GM12873 (cell line): ENCODE measurements at regions not wholly inside any gene's neighbourhood (a gene's known extent, or its start where the extent isn't known, plus 50 kb on each side); places are given as distances from the start of the nearest gene placed in this dataset.

ENCODE experiments used
- CTCF ChIP-seq: IDR thresholded peaks from 2 replicates; pipeline ENCODE4 v1.5.1; 2012; ENCODE audit warnings: low read depth, mild to moderate bottlenecking, moderate library complexity, low read length, control low read depth; ENCODE audit not compliant: insufficient read depth; ENCODE audit errors: missing control alignments

GRCh38 chr3:34075975-34076374, 277.5 kb downstream of the PDCD6IP start:
- no peak for TF ChIP-seq CTCF

DNA sequence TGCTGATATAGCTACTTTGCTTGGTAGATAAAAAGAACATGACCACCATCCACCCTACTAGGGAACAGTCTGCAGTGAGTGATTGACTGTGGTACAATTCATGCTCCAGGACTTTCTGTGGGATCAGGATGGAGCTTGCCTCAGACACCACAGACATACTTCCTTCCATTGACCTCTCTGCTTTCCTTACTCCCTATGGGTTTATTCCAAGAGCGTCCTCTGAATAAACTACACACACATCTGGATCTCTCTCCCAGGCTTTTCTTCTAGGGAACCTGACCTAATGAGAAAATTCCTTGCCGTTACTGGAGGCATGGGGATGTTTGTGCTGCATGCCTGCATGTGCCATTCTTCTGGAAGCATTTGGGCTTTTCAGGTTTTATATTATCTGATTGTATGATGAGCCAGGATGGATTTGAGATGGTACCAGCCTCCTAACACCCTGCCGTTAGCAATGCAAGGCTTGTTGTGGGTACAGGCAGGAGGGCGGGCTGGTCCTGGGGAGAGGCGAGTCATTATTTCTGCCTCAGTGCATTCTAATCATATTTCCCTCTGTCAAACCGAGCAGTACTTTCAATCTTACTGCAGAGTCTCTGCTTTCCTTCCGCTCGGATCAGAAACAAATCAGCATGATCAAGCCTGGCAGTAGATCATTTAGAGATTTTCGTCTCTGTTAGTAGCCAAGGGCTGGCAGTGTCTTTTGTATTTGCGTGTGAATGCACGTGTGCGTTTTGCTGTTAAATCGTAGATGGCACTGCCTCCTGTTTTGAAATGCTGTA, 279.2 kb downstream of the PDCD6IP start:
- TF ChIP-seq CTCF, result no peak

GRCh38 chr3:34078418-34078817, 280.0 kb downstream of the PDCD6IP start:
- no peak for TF ChIP-seq CTCF

- no peak for TF ChIP-seq CTCF
Observed at GRCh38 chr3:34090876-34091275, 292.4 kb downstream of the PDCD6IP start.

DNA sequence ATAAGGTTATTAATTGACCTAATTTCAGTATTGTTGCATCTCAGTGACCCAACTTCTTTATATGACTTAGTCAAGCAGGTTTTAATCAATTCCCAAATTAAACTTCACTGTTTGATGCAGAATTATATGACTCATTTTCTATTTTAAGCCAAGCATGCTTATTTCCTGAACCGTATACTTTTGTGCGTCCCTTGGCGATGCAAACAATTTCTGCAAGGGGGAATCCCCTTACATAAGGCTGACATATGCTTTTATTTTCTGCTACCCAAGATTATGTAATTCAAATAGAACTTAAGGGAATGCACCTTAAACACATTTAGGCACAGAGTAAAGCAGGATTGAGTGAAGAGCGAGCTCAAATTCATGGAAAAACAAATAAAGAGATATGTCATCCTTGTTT, 303.9 kb downstream of the PDCD6IP start:
- no peak for TF ChIP-seq CTCF

DNA sequence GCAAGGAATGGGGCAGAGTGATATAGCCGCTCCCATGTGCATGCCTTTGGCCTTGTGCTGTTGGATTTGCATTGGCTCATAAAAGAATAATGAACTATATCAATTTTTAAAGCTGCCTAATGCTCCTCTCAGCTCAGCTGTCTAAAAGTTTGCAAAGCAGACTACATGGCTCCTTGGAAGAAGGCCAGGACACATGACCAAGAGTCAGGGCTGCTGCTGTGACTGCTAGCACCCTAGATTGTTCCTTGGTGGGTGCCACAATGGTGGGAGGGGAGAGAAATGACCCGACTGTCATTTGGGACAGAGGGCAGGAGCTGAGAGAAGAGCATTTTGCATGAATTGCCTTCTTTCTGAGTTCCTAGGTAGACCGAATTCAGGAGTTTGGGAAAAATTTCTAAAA, 307.9 kb downstream of the PDCD6IP start:
- no peak for TF ChIP-seq CTCF

DNA sequence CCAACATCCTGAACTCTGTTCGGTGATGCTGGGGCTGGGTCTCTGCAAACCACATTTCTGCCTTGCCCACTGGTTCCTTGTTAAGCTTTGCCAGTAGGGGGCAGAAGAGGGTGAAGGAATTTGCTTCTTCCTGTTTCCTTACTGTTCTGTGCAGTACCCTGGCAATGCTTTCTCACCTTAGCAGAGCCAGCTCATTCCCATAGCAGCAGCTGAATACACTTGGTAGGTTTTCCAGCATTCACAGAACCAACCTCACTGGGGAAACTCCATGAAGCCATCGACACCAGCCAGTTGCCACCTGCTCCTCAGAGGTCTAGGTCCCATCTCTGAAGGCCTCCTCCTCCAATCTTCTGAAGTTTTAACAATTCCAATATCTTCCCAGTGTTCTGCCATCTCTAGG, 308.4 kb downstream of the PDCD6IP start:
- peak; percentile 87 for TF ChIP-seq CTCF
